ENCODE measurements at regions not wholly inside any gene's neighbourhood (a gene's known extent, or its start where the extent isn't known, plus 50 kb on each side); places are given as distances from the start of the nearest gene placed in this dataset.
"Not testable (repeated sequence)": the region's sequence is repeated elsewhere in the genome, so short reads cannot be mapped to it uniquely, and the experiment has no call there.

- no peak for DNase-seq
Observed at GRCh38 chr6:16822975-16823717, 61.9 kb upstream of the ATXN1 start.

- DNase-seq, result no peak
Observed at GRCh38 chr6:16822529-16822928, 61.3 kb upstream of the ATXN1 start.

GRCh38 chr6:16821834-16822264 lies 60.6 kb upstream of the ATXN1 start:
- no peak for DNase-seq

- not testable (repeated sequence) for DNase-seq
Observed at GRCh38 chr6:16820262-16820661, 59.0 kb upstream of the ATXN1 start.

- DNase-seq, result no peak
Observed at GRCh38 chr6:16819752-16820151, 58.5 kb upstream of the ATXN1 start.

GRCh38 chr6:16818992-16819626 lies 57.8 kb upstream of the ATXN1 start:
- DNase-seq, result no peak

GRCh38 chr6:16817594-16817993 lies 56.3 kb upstream of the ATXN1 start:
- DNase-seq, result no peak

- DNase-seq, result no peak
Observed at GRCh38 chr6:16816891-16817290, 55.6 kb upstream of the ATXN1 start.

- DNase-seq, result no peak
Observed at GRCh38 chr6:16812993-16813392, 51.7 kb upstream of the ATXN1 start.

- DNase-seq, result no peak
Observed at GRCh38 chr6:16811277-16811979, 50.2 kb upstream of the ATXN1 start.
